Kidney capillary endothelial cell (primary cell): ENCODE measurements at regions not wholly inside any gene's neighbourhood (a gene's known extent, or its start where the extent isn't known, plus 50 kb on each side); places are given as distances from the start of the nearest gene placed in this dataset.
"Not testable (repeated sequence)": the region's sequence is repeated elsewhere in the genome, so short reads cannot be mapped to it uniquely, and the experiment has no call there.

Source experiments
- DNase-seq: peaks from one replicate; pipeline ENCODE4 v3.0.0-alpha.2; 2018; ENCODE audit warnings: low spot score

DNA sequence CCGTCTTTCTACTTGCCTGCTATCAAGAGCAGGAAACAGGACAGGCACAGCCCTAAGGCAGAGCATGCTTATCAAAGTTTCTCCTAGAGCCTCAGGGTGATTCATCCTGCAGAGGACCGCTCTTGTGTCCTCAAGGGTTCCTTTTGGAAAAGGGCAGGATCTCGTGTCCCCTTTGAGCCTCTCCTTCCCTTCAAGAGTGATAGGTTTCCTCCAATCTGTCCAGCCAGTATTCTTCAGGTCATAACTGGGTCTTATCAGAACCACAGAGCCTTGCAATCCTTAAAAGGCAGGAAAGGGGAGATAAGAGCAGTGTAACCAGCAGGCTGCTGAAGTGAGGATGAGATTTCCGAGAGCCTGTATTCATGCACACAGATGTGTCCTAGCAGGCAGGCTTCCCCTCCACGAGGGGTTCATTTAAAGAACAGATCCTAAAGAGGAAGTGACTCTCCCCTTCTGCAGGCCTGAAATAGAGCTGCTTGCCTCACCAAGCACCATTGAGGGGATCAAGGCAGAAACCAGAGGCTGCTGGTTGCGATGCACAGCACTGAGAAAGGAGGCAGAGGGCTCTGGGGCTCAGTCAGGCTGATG is 90.5 kb upstream of the SVIL start:
- DNase-seq, result peak; percentile 44

DNA sequence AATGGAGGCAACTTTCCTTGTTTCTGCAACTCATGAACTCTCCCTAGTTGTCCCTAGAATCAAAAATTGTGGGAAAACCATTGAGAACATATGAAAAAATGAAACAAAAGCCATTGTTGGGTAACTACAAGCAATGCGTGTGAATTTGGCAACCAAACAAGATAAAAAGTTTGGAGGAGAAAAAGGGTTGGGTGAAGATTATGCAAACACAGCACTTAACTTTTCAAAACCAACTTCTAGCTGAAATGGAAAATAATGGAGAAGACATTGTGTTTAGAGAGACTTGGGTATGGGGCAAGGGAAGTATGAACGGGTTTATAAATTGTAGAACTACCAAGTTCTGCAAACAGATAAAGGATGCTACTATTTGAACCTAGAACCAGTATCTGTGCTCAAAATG is 89.0 kb upstream of the SVIL start:
- DNase-seq, result no peak

DNA sequence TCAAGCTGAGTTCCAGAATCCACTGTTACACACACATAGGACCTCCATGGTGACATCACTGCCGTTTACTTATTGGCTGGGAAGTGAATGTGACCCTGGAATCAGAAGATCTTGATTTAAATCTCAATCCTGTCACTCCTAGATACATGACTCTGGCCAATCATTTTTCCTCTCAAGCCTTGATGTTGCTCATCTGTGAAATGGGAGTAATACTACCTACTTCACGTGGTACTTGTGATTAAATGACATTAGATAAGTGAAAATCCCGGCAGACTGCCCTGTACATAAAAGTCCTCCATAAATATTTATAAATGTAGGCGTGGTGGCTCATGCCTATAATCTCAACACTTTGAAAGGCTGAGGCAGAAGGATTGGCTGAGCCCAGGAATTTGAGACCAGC is 88.0 kb upstream of the SVIL start:
- no peak for DNase-seq

DNA sequence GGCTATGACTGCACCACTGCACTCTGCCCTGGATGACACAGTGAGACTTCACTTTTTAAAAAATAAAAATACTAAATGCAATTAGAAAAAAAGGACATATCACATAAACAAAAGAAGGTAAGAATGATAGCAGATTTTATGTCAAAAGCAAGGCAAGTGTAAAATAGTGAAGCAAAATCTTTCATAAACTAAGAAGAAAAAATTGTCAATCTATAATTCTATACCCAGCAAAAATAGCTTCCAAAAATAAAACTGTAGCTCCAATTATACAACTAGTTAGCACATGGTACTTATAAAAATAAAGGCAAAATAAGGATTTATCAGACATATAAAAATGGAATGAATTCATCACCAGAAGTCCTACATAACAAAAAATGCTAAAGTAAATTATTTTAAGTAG is 85.4 kb upstream of the SVIL start:
- no peak for DNase-seq

DNA sequence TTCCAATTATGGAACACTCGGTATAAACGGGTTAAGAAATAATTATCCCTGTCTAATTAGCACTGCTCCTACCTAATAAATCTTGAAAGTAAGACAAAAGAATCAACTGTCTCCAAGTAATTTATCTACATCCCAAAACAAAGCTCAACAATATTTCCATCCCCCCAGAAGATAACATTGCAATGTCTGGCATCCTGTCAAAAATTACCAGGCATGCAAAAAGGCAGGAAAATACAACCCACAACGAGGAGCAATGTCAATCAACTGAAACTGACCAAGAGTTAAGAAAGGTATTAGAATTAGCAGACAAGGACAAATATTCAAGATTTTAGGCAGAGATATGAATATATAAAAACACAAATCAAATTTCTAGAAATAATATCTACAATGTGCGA is 84.5 kb upstream of the SVIL start:
- no peak for DNase-seq

DNA sequence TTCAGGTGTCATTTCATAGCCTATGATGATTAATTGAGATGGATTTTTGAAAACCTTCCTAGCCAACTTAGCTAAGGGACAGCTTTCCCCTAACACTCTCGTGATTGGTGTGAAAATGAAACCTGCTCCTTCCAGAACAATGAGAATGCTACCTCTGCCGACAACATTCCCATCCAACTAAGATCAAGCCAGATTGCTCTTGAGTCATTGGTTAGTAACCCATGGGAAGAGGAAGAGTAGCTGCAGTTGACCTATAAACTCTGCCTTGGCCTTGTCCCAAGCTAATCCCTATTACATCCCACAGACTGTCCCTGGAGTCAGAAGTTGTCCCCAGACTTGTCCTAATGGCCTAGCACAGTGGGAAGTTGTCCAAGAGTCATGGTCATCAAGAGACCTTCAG is 80.5 kb upstream of the SVIL start:
- no peak for DNase-seq

DNA sequence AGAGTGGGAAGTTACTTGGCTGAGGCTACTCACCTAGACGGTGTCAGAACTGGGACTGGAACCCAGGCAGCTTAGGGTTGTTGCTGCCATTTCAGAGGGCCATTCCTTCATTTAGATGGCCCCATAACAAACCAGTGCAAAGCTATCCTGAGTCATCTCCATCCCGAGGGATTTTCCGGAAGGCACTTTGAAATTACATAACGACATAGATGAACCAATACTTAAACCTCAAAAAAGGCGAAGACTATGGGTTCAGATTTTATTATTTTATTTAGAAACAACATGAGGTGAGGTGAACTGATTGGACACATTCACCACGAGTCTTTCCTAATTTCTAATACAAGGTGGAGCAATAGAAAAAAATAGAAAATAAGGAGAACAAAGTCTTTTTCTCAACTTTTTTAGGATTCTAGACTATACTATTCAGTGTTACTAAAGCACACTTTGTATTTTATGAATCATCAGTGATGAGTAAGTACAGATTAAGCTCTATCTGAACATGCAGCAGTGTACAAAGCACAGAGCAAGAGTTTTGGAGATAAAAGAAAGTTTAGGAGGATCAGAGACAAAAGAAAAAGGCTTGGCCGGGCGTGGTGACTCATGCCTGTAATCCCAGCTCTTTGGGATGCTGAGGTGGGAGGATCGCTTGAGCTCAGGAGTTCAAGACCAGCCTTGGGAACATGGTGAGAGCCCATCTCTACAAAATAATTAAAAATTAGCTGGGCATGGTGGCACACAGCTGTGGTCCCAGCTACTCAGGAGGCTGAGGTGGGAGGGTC is 79.5 kb upstream of the SVIL start:
- DNase-seq, result no peak

DNA sequence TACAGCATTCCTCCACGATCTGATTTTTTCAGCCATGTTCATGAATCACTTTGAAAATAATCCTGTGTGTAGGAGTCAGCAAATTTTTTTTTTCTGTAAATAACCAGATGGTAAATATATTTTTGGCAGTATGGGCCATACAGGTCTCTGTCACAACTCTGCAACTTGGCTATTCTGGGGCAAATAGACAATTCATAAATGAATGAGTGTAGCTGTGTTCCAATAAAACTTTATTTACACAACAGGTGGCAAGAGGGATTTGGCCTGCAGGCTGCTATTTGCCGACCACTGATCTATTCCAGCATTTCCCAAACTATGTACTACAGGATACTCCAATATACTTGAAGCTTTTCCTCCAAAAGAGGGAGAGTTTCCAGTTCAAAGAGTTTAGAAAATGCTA is 78.7 kb upstream of the SVIL start:
- DNase-seq, result no peak

DNA sequence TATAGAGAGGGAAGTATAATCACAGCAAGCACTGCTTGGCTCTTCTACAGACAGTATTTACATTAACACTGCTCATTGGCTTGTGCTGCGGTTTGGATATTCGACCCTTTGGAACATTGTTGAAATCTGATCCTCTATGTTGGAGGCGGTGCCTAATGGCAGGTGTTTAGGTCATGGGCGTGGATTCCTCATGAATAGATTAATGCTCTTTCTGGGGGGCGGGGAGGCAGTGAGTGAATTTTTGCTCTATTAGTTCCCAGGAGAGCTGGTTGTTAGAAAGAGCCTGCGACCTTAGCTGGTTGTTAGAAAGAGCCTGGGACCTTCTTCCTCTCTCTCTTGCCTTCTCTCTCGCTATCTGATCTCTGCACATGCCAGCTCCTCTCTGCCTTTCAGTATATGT is 77.3 kb upstream of the SVIL start:
- DNase-seq, result no peak

DNA sequence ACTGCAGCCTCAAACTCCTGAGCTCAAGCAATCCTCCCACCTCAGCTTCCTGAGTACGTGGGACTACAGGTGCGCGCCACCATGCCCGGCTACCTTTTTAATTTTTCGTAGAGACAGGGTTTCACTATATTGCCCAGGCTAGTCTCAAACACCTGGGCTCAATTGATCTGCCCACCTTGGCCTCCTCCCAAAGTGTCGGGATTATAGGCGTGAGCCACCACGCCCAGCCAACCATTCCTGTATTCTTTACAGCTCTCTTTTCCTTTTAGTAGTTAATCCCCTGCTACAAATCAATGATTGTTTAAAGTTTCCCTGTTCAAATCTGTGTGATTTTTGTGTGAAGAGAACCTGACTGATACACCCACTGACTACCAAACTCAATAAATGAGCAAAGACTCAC is 75.4 kb upstream of the SVIL start:
- DNase-seq, result no peak

DNA sequence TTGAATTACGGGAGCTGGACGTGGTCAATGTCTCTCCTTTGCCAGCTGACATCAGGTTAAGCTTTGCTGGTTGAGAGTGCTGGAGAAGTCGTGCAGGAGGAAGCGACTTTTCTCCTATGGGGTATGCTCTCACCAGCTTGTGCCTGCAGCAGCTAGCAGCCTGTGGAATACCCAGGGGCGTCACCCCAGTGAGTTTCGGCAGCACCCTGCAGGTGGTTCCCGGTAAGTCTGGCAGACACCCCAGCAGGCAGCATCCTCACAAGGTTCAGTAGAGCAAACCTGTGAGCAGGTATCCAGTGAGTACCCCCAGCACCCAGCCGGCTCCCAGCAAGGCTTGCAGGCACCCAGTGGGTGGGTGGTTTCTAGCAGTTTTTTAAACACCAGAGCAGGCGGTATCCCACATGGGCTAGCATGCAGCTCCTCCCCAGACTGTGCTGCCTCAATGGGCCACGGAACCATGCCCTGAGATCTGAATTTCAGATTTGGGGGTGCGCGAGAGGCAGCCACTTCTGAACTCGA is 74.8 kb upstream of the SVIL start:
- DNase-seq, result no peak

DNA sequence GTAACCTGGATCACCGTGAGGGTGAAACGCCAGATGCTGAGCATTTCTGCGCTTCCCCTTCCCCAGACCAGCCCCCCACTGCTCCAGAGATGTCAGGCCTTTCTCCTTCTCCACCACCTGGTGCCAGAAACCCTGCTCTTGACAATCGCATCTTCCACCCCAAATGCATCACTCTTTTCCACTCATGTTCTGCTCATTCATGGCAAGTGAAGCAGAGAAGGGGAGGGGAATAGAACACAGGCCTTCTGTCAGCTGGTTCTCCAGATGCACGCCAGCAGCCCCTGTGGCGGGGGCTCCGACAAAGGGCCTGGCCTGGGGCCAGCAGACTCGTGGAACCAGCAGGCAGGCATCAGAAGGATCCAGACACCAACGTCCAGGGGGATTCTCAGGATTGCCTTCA is 68.5 kb upstream of the SVIL start:
- DNase-seq, result no peak

DNA sequence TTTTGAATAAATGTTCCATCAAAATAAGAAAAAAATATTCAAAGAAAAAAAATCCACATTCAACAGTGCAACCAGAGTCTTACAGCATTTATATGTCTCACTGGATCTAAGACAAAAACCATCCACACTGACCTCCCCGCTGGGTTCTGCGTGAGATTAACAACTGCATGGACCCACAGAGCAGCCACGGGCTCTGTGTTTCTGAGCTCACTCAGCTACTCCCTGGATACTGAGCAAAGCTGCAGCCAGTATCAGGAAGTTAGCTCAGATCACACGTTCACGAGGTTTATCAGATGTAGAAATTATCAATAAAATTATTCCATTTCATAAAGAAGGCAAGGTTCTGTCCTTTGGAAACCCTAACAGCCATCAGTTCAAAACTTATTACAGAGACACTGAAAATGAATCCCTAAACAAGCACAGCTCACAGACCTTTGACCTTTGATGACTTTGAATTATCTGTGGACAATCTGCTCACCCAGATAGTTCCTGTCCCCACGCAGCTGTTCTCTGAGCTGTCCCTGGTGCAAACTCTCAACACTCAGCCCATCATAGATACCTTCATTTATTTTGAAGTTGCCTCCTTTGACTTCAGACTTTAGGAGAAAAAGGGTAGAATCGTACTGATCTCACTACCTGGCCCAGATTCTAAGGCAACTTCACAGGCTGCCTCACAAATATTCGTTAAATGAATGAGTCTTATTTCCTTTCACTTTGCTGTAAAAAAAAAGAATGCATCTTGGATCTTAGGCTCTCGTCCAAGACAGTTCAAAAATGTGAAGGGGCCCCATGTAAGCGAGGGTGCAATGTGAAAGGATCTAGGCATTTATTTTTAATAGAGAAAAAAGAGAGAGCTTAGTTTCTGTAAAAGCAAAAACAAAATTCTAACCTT is 67.7 kb upstream of the SVIL start:
- DNase-seq, result no peak

DNA sequence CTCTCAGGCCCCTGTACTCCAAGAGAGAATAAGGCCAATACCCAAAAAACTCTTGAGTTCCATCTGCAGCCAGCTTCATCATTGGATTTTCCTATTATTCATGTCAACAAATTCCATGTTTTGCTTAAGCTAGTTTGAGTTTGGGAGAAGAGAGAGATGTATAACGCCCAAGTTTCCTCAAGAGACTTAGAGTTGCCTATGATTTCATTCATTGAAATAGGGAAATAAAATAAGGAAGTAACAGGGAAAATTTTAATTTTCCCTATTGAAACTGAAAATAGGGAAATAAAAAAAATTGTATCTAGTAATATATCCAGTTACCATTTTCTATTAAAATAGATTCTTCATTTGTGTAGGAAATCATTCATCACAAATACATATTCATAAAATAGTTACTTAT is 66.5 kb upstream of the SVIL start:
- DNase-seq, result no peak

DNA sequence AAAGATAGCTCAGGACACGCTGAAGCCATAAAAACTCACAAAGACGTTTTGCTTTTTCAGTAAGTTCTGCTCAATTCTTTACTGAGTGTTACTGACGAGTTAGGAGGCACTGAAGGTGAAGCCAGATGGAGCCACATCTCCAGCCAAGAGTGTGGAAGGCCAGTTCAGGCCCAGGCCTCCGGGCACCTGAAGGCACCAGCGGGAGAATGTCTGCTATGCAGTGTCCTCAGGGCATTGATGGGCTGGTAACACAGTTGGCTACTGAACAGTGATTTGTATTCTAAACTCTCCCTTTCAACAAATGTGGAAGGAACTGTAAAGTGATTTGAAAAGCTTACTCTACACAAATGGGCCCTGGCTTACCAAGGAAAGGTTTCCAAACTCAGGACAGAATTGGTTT is 64.8 kb upstream of the SVIL start:
- DNase-seq, result no peak

DNA sequence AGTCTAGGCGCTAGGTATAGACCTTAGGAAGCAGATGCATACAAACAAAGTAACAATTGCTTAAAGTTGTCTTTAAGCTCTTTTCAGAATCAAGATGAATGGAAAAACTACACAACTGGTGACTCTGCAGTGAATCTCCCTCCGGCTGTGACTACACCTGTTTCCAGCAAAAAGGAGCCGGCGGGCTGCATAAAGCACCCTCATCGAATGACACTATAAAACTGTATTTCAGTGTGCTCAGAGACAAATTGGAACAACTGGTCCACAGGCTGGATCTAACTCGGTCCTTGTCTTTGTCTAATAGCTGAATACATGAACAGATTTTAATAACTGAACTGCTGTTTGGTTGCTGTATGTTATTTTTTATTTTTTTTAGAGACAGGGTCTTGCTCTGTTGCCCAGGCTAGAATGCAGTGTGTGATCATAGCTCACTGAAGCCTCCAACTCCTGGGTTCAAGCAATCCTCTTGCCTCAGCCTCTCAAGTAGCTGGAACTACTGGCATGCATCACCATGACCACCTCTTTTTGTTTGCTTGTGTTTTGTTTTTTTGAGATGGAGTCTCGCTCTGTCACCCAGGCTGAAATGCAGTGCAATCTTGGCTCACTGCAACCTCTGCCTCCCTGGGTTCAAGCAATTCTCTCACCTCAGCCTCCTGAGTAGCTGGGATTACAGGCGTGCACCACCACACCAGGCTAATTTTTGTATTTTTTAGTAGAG is 64.2 kb upstream of the SVIL start:
- no peak for DNase-seq

DNA sequence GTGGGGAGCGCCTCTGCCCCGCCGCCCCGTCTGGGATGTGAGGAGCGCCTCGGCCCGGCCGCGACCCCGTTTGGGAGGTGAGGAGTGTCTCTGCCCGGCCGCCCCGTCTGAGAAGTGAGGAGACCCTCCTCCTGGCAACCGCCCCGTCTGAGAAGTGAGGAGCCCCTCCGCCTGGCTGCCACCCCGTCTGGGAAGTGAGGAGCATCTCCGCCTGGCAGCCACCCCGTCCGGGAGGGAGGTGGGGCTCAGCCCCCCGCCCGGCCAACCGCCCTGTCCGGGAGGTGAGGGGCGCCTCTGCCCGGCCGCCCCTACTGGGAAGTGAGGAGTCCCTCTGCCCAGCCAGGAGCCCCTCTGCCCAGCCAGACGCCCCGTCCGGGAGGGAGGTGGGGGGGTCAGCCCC is 61.8 kb upstream of the SVIL start:
- DNase-seq, result not testable (repeated sequence)

DNA sequence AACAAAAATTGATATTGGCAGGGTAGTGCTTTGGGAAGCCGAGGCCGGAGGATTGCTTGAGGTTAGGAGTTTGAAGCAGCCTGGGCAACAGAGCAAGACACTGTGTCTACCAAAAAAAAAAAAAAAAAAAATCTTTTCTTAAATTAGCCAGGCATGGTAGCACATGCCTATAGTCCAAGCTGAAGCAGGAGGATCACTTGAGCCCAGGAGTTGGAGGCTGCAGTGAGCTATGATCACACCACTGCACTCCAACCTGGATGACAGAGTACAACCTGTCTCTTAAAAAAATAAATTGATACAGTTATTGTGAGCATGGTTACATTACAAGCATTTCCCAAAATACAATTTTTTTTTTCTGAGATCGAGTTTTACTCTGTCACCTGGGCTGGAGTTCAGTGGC is 59.4 kb upstream of the SVIL start:
- DNase-seq, result no peak

DNA sequence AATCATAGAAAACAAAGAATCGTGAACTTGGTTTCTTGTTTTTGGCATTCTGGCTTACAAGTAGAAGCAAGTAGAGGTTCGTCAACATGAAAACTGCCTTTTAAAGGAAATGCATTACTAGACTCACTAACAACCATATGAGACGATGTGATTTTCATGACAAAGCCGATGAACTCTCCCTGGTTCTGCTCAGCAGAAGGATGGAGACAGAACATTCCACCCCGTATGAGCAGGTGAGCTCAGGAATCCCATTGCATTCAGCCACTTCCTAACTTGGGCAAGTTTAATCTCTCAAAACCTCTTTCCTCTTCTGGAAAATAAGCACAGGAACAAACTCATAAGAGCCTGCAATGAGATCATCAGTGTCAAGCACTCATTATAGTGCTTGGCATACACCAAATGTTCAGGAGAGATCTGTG is 57.4 kb upstream of the SVIL start:
- DNase-seq, result peak; percentile 60

DNA sequence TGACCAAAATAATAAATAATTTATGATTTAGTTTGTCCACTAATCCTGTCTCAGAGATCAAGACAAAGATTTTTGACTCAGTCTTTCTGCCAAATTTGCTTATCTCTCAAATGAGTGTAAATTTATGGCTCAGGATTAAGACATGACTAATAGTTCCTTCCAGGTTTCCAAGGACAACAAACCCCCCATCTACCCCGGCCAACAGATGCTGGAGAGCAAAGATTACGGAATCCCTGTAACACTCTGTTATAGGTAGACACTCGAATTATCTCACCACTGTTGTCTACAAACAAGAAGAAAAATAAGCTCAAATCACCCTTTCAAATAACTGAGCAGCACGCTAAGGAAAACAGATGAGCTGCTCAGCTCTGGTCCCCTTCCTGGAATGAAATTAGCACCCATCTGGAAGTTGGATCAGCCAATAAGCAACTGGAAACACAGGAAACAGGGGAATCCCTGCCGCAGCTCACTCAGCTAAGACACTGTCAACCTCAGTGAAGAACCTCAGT is 56.8 kb upstream of the SVIL start:
- DNase-seq, result peak; percentile 80

DNA sequence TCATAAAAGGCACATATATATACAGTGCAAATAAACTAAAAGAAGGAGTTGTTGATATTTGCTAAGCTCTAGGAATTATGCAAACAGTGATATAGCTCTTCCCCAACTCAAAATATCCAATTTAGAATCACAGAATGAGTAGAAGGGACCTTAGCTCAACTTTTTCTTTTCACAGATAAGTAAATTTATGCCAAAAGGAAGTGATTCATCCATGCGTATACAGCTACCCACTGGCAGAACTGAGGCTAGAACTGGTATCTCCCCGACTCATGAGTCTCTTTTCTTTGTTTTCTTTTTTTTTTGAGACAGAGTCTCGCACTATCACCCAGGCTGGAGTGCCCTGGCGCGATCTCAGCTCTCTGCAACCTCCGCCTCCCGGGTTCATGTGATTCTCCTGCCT is 54.2 kb upstream of the SVIL start:
- peak; percentile 88 for DNase-seq

DNA sequence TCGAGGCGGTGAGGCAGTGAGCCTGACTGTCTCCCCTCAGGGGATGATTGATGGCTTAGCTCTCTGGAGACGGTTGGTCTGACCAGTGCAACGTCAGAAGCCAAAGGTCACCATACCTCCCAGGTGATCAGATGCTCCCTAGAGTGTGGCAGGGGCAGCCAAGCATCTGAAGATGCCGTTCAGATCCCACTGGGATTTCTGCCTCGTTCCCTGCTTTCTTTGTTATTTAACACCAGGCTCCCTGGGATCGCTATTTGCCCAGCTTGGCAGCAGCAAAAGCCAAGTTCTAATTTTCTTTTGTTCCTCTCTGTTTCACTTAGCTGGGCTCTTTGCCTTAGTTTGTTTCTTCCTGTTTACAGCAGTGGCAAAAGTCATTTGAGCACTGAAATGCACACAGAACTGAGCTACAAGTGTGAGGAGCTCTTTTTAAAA is 53.5 kb upstream of the SVIL start:
- no peak for DNase-seq
